ENCODE measurements at regions not wholly inside any gene's neighbourhood (a gene's known extent, or its start where the extent isn't known, plus 50 kb on each side); places are given as distances from the start of the nearest gene placed in this dataset.

DNA sequence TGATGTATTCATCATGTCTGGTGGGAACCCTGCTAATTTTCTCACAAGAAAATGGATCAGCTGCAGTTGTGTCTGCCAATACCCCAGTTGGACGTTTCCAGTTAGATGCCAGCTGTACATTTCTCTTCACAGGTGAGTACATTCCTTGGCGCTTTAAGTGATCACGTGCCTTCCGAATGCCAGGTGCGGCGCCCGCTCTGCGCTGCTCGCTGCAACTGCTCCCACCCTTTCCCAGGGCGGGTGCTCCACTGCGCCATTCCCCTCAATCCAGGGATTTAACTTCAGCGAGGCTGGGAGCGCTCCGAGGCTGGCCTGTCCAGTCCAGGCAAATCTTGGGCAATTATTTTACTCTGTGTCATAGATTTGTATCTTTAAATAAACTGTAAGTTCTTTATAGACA lies 225.0 kb upstream of the RAB6C start:
- no peaks in the 10 kb centered on the region for H3K4me1 Mint-ChIP-seq (ENCODE audit: low read depth)
- no peaks in the 10 kb centered on the region for H3K27me3 Mint-ChIP-seq
- POLR2A ChIA-PET: no interaction called here
- H3K4me3 Mint-ChIP-seq: no peak overlapping the region
- DNase-seq: no peak
- no peaks in the 10 kb centered on the region for H3K36me3 Mint-ChIP-seq
- CTCF ChIA-PET: no interaction called here
- no peaks in the 10 kb centered on the region for H3K9me3 Mint-ChIP-seq
- intact Hi-C loops (cut with micrococcal nuclease): no loop called here
- H3K27ac Mint-ChIP-seq: no peak overlapping the region

DNA sequence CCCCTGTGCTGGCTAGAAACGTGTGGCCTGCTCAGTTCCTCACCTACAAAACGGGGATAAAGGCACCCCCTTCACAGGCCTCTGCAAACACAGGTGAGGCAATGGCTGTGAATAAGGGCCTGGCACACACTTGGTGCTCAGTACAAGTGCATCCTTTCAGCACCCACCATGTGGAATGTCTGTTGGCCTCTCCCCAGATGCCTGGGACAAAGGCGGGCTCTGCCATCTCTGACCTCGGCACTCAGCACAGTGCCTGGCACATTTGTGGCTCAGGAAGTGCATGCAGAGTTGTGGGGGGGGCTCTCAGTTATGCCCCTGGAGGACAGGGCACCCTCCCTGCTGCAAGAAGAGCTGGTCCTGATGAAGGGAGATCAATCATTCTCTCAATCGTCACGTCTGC lies 224.6 kb upstream of the RAB6C start:
- Mint-ChIP-seq H3K4me3 (no peak overlapping the region), H3K27me3 (no peaks in the 10 kb centered on the region), H3K4me1 (ENCODE audit: low read depth) (no peaks in the 10 kb centered on the region), H3K27ac (no peak overlapping the region), H3K36me3 (no peaks in the 10 kb centered on the region), H3K9me3 (no peaks in the 10 kb centered on the region)
- ChIA-PET POLR2A (no interaction called here), CTCF (no interaction called here)
- DNase-seq: no peak
- intact Hi-C loops (cut with micrococcal nuclease): no loop called here

DNA sequence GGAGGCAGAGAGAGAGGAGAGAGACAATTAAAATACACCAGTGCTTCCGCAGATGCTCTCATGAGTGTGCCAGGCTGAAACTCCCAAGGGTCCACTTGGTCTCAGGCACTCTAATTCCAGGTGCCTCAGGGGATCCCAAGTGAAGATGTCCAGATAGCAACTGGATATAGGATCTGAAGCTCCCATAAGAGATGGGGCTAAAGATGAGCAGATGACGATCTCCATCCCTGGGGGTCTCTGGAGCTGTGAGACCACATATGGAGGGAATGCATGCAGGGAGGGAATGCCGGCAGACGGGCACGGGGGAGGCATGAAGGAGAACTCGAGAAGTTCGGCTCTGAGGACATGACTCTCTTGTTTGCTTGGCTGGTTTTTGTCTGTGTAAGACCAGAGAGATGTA lies 223.7 kb upstream of the RAB6C start:
- intact Hi-C loops (cut with micrococcal nuclease): no loop called here
- ChIA-PET POLR2A (no interaction called here), CTCF (no interaction called here)
- Mint-ChIP-seq H3K4me1 (ENCODE audit: low read depth) (no peaks in the 10 kb centered on the region), H3K4me3 (no peak overlapping the region), H3K27me3 (no peaks in the 10 kb centered on the region), H3K27ac (no peak overlapping the region), H3K9me3 (no peaks in the 10 kb centered on the region), H3K36me3 (no peaks in the 10 kb centered on the region)
- DNase-seq: no peak

DNA sequence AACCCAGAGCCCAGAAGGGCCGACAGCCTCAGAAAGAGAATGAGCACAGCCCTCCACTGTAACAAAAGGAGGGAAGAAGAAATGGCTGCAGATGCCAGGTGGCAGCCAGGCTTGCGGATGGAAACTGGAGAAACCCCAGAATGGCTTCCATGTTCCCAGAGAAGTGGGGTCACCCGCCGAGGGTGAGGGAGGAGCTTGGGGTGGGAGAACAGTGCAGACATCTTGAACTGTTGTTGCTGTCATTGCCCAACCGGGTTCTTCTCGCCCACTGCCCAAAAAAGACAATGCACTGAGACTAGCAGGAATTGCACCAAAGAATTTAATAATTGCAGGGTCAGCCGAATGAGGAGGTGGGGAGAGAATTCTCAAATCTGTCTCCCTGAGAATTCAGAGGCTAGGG lies 223.2 kb upstream of the RAB6C start:
- no peak overlapping the region for H3K27ac Mint-ChIP-seq
- ChIA-PET POLR2A (no interaction called here), CTCF (no interaction called here)
- no peaks in the 10 kb centered on the region for H3K4me1 Mint-ChIP-seq (ENCODE audit: low read depth)
- no peak overlapping the region for H3K4me3 Mint-ChIP-seq
- no peaks in the 10 kb centered on the region for H3K9me3 Mint-ChIP-seq
- no peaks in the 10 kb centered on the region for H3K27me3 Mint-ChIP-seq
- no peaks in the 10 kb centered on the region for H3K36me3 Mint-ChIP-seq
- intact Hi-C loops (cut with micrococcal nuclease): no loop called here
- DNase-seq: no peak

DNA sequence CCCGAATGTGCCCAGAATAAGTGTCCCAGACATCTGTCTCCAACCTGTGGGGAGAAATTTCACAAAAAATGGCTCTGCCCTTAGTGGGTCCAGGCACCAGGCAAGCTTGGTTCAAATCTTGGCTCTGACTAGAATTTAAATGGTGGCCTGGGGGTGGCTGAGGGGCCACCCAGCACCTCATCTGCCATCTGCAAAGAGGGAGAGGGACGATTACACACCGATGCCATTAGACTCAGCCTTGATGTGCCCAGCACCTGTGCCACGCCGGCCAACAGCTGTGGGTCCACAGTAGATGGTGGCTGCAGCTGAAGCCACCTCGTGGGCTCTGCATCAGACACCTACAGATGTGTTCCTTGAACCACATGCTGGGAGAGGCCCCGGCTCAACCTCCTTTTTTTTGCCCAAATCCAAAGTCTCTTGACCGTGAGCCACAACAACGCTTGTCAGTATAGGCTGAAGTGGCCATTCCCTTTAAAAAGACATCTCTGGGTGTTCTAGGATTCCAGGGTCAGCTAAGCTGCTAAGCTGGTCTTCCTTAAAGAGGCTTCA lies 222.0 kb upstream of the RAB6C start:
- intact Hi-C loops (cut with micrococcal nuclease): no loop called here
- Mint-ChIP-seq H3K27ac (no peak overlapping the region), H3K4me3 (no peak overlapping the region), H3K27me3 (no peaks in the 10 kb centered on the region), H3K36me3 (no peaks in the 10 kb centered on the region), H3K9me3 (no peaks in the 10 kb centered on the region), H3K4me1 (ENCODE audit: low read depth) (no peaks in the 10 kb centered on the region)
- ChIA-PET CTCF (no interaction called here), POLR2A (no interaction called here)
- DNase-seq: no peak

DNA sequence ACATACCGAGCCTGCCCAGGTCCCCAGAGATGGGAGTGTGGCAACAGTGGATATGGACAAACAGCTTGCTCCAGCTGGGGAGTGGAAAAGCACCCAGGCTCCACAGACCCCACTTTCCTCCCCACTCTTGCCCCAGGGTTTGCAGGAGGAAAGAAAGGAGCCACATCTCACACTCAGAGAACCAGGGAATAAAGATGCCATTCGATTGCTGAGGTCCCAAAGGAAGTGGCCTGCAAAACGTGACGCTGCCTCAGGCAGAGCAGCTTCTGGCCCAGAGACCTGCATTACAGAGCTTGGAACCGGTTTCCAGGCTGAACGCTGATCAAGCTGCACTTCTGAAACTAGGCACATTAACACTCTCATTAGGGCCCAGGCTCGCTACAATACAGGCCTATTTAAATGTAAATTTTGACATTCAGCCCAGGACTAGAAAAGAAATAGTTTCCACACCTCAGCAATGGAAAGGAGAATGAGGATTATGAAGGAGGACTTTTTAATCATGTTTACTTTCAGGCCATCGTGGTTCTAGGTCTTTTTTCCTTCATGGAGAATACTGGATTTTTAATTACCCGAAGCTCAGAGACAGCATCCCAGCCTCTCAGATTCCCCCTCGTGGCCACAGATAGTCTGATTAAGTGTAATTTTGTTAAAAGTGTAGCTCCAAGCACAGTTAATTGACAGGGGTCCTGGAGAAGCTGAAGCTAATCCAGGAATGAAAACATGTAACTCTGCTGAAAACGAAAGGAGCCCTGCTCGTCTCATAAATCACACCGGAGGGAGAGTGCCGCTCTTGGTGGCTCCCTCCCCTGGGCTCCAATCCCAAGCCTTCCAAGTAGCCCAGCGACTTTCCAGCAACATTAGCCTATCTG lies 221.3 kb upstream of the RAB6C start:
- Mint-ChIP-seq H3K36me3 (no peaks in the 10 kb centered on the region), H3K4me3 (no peak overlapping the region), H3K27me3 (no peaks in the 10 kb centered on the region), H3K9me3 (no peaks in the 10 kb centered on the region), H3K4me1 (ENCODE audit: low read depth) (no peaks in the 10 kb centered on the region), H3K27ac (no peak overlapping the region)
- DNase-seq: no peak
- intact Hi-C loops (cut with micrococcal nuclease): no loop called here
- ChIA-PET POLR2A (no interaction called here), CTCF (no interaction called here)

DNA sequence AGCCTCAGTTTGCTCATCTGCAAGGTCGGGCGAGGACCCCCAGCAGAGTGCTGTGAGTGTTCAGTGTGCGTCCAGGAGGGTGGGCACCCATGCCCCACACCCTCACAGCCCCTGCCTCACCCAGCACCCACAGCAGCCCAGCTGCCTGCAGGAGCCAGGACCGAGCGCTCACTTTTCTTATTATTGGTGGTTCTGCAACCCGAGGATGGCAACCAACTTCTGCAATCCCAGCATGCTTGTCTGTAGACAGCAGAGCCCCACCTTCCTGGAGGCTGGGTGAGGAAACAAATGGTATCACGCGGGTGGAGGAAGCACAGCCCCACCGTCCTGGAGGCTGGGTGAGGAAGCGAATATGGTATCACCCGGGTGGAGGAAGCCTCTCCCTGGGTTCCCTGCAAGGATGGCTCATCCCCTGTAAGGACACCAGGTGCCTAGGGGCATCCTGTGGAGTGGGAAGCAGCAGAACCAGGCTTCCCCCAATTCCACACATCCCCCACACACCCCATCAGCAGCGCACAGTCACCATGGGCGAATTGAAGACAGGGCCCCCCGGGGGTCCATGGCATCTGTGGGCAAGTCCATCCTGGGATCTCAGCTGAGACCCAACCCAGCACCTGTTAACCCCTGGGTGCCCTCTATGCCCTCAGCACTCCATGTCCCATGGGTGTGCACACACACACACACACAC lies 220.5 kb upstream of the RAB6C start:
- no peak overlapping the region for H3K4me3 Mint-ChIP-seq
- CTCF ChIA-PET: no interaction called here
- no peaks in the 10 kb centered on the region for H3K36me3 Mint-ChIP-seq
- H3K27me3 Mint-ChIP-seq: no peaks in the 10 kb centered on the region
- POLR2A ChIA-PET: no interaction called here
- no peak for DNase-seq
- no peak overlapping the region for H3K27ac Mint-ChIP-seq
- no peaks in the 10 kb centered on the region for H3K9me3 Mint-ChIP-seq
- intact Hi-C loops (cut with micrococcal nuclease): no loop called here
- H3K4me1 Mint-ChIP-seq (ENCODE audit: low read depth): no peaks in the 10 kb centered on the region

DNA sequence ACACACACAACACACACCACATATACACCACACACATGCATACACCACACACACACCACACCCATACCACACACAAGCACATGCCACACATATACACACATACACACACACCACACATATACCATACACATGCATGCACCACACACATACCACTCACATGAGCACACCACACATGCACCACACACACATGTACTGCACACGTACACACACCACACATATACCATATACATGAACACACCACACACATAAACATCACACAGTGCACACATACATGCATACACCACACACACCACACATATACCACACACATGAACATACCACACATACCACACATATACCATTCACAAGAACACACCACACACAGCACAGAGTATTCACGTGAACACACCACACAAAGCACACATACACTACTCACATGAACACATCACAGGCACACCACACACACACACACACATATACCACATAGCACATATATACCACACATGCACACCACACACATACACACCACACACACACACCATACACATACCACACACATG lies 219.9 kb upstream of the RAB6C start:
- H3K4me1 Mint-ChIP-seq (ENCODE audit: low read depth): no peaks in the 10 kb centered on the region
- CTCF ChIA-PET: no interaction called here
- DNase-seq: no peak
- H3K27ac Mint-ChIP-seq: no peak overlapping the region
- POLR2A ChIA-PET: no interaction called here
- H3K36me3 Mint-ChIP-seq: no peaks in the 10 kb centered on the region
- H3K27me3 Mint-ChIP-seq: no peaks in the 10 kb centered on the region
- no peaks in the 10 kb centered on the region for H3K9me3 Mint-ChIP-seq
- no peak overlapping the region for H3K4me3 Mint-ChIP-seq
- intact Hi-C loops (cut with micrococcal nuclease): no loop called here

DNA sequence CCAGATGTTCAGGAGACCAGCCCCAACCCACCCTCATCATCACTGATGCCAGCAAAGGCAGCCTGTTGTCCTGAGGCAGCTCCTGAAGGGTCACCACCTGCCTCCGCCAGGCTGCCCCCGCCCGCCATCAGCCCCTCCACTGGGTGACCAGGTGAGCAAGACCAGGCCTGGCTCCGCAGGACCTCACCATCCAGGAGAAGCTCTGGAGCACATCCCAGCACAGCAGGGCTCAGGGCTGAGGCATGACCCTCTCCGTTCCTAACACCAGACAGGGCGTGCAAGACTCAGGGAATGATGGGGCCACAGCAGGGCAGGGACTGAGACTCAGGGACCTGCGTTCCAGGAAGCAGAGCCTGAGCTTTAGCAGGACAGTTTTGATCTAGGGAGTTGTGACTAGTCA lies 218.8 kb upstream of the RAB6C start:
- Mint-ChIP-seq H3K9me3 (no peaks in the 10 kb centered on the region), H3K36me3 (no peaks in the 10 kb centered on the region), H3K4me3 (no peak overlapping the region), H3K27ac (no peak overlapping the region), H3K27me3 (no peaks in the 10 kb centered on the region), H3K4me1 (ENCODE audit: low read depth) (no peaks in the 10 kb centered on the region)
- intact Hi-C loops (cut with micrococcal nuclease): no loop called here
- no peak for DNase-seq
- CTCF ChIA-PET: no interaction called here
- POLR2A ChIA-PET: no interaction called here

DNA sequence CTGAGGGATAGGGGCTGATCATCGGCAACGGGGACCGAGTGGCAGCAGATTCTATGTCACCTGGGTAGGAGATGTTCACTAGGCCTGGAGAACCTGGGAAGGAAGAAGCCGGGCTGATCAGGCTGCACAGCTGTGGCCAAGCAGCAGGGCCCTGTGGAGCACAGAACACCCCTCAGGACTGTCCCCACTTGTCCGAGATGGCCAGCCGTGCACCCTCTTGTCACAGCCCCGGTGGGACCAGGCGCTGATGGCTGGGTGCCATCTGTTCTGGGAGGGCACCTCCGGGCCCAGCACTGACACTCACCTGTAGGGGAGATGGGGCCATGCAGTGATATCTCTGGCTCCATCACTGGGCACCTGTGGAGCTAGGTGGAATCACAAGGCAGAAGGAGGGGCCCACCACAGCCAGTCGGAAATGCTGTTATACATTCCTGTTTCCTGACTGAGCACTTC lies 217.9 kb upstream of the RAB6C start:
- no peak overlapping the region for H3K4me3 Mint-ChIP-seq
- H3K36me3 Mint-ChIP-seq: no peaks in the 10 kb centered on the region
- H3K4me1 Mint-ChIP-seq (ENCODE audit: low read depth): no peaks in the 10 kb centered on the region
- intact Hi-C loops (cut with micrococcal nuclease): no loop called here
- DNase-seq: no peak
- CTCF ChIA-PET: no interaction called here
- H3K9me3 Mint-ChIP-seq: no peaks in the 10 kb centered on the region
- POLR2A ChIA-PET: no interaction called here
- H3K27ac Mint-ChIP-seq: no peak overlapping the region
- H3K27me3 Mint-ChIP-seq: no peaks in the 10 kb centered on the region

DNA sequence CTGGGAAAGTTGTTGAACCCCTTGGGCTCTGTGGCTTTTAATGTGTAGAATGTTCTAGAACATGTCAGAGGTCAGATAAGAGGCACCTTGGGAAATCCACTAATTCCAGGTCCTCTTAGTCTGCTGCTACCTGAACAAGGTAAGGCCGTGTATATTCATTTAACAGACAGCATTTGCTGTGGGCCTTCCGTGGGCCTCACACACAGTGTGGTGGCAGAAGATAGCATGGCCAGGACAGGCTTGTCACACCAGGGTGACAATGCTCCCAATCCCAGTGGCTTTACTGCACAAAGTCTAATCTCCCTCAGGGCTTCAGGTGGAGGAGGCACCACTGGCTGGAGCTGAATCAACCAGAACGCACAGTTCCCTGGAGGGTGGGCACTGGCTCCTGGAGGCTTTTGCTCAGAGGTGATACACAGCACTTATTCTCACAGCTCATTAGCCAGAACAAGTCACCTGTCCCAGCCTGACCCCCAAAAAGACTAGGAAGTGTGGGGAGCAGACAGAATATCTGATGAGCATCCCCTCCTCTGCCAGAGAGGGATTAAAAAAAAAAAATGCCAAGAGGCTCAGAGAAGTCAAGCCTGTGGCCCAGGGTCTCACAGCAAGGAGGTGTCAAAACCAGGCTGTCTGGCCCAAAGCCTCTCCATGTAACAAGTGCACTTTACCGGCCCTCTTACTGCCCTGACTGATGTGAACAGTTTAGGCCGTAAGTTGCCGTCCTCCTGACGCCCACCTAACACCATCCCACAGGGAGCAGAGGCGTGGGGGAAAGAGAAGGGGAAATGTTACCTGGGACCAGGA lies 216.9 kb upstream of the RAB6C start:
- Mint-ChIP-seq H3K36me3 (no peaks in the 10 kb centered on the region), H3K4me3 (no peak overlapping the region), H3K9me3 (no peaks in the 10 kb centered on the region), H3K27ac (no peak overlapping the region), H3K27me3 (no peaks in the 10 kb centered on the region), H3K4me1 (ENCODE audit: low read depth) (no peaks in the 10 kb centered on the region)
- ChIA-PET CTCF (no interaction called here), POLR2A (no interaction called here)
- intact Hi-C loops (cut with micrococcal nuclease): no loop called here
- DNase-seq: no peak

DNA sequence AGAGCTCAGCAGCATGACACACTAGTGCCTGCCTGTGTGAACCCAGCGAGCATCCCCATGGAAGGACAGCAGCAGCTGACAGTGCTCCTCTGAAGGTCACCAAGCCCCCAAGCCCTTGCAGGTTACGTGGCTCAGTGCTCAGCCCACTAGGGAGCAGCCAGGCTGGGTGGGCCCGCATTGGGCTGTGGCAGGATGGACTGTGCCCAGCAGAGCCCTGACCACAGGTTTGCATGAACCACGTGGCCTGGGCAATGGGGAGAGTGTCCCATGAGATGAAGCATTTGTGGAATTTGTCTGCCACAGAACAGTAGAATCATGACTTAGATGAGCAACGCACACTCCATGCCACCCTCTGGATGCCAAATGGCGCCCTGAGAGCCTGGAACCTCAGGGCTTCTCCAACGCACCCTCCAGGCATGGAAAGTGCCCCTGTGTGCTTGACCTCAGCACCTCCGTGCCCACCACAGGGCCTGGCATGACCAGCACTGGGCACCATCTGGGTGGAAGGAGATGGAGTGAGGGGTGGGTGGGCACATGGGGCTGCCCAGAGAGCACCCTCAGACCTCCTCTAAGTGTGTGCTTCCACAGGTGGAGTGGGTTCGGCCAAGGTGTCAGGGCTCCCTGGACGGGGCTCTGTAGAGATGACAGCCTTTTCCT lies 216.1 kb upstream of the RAB6C start:
- H3K36me3 Mint-ChIP-seq: no peaks in the 10 kb centered on the region
- ChIA-PET CTCF (interaction anchor here (1.3 kb wide), 1 partner anchor 15 kb away, joined by 4 read pairs; no protein-coding TSS in a partner anchor), POLR2A (no interaction called here)
- peaks cover 2% of the 10 kb centered on the region for H3K27me3 Mint-ChIP-seq
- H3K4me1 Mint-ChIP-seq (ENCODE audit: low read depth): no peaks in the 10 kb centered on the region
- no peaks in the 10 kb centered on the region for H3K9me3 Mint-ChIP-seq
- no peak for DNase-seq
- intact Hi-C loops (cut with micrococcal nuclease): no loop called here
- H3K4me3 Mint-ChIP-seq: no peak overlapping the region
- H3K27ac Mint-ChIP-seq: no peak overlapping the region

Data from activated CD4-positive, alpha-beta memory T cell treated with anti-CD3 and anti-CD28 coated beads for 36 hours (primary cell).